Neural cell (in vitro differentiated cells): ENCODE measurements at regions not wholly inside any gene's neighbourhood (a gene's known extent, or its start where the extent isn't known, plus 50 kb on each side); places are given as distances from the start of the nearest gene placed in this dataset.

ENCODE experiments used
- H2AFZ ChIP-seq: fragments of 200-600, 300-800 bp; sonication (generic), shearing (Covaris generic); 2 replicates; pipeline ENCODE4 v1.6.0; 2014; ENCODE audit warnings: low read depth, mild to moderate bottlenecking, antibody characterized with exemption, low read length, moderate library complexity
- H3F3A ChIP-seq: fragments of 200-600 bp; shearing (Covaris generic); 2 replicates; pipeline ENCODE4 v1.6.1; 2016; ENCODE audit warnings: mild to moderate bottlenecking, moderate library complexity, mixed read lengths, antibody characterized with exemption, low read length; ENCODE audit not compliant: insufficient read depth, poor library complexity, severe bottlenecking
- H3K27ac ChIP-seq: fragments of 200-600, 300-800 bp; sonication (generic), shearing (Covaris generic); 2 replicates; pipeline ENCODE4 v1.5.1; 2014; ENCODE audit warnings: mild to moderate bottlenecking, low read length, moderate library complexity
- H3K27me3 ChIP-seq: fragments of 300-800, 200-600 bp; sonication (generic), shearing (Covaris generic); 2 replicates; pipeline ENCODE4 v1.6.0; 2014; ENCODE audit warnings: mild to moderate bottlenecking, low read depth, low read length, moderate library complexity; ENCODE audit not compliant: insufficient read depth
- H3K36me3 ChIP-seq: fragments of 300-800, 200-600 bp; sonication (generic), shearing (Covaris generic); 2 replicates; pipeline ENCODE4 v1.5.1; 2014; ENCODE audit warnings: mild to moderate bottlenecking, antibody characterized with exemption, low read length, moderate library complexity; ENCODE audit not compliant: insufficient read depth
- H3K4me2 ChIP-seq: fragments of 300-800, 200-600 bp; sonication (generic), shearing (Covaris generic); 2 replicates; pipeline ENCODE4 v1.6.0; 2014; ENCODE audit warnings: mild to moderate bottlenecking, low read length
- H3K4me3 ChIP-seq: fragments of 300-800, 200-600 bp; sonication (generic), shearing (Covaris generic); 2 replicates; pipeline ENCODE4 v1.5.1; 2014; ENCODE audit warnings: mild to moderate bottlenecking, low read length, moderate library complexity
- H3K79me2 ChIP-seq: fragments of 200-600 bp; shearing (Covaris generic); replicated peaks from 2 replicates; pipeline ENCODE4 v1.6.0; 2014; ENCODE audit warnings: mild to moderate bottlenecking, low read length, moderate library complexity; ENCODE audit not compliant: insufficient read depth
- H3K9ac ChIP-seq: fragments of 300-800, 200-600 bp; sonication (generic), shearing (Covaris generic); 2 replicates; pipeline ENCODE4 v1.6.1; 2016; ENCODE audit warnings: mild to moderate bottlenecking, low read length, mixed read lengths
- H3K9me2 ChIP-seq: fragments of 200-600 bp; shearing (Covaris generic); 2 replicates; pipeline ENCODE4 v1.6.1; 2016; ENCODE audit warnings: mild to moderate bottlenecking, low read length, mixed read lengths; ENCODE audit not compliant: insufficient read depth
- H3K9me3 ChIP-seq: fragments of 200-600, 300-800 bp; sonication (generic), shearing (Covaris generic); 2 replicates; pipeline ENCODE4 v1.6.1; 2016; ENCODE audit warnings: mild to moderate bottlenecking, mixed run types, low read length, moderate library complexity, mixed read lengths
- H4K20me1 ChIP-seq: fragments of 200-600 bp; shearing (Covaris generic); 2 replicates; pipeline ENCODE4 v1.6.1; 2016; ENCODE audit warnings: mild to moderate bottlenecking, mixed run types; ENCODE audit not compliant: insufficient read depth
- CTCF ChIP-seq: fragments of 450-650 bp; IDR thresholded peaks from 2 replicates; pipeline ENCODE4 v1.5.1; 2014; ENCODE audit warnings: antibody characterized with exemption, mild to moderate bottlenecking, moderate library complexity; ENCODE audit not compliant: poor library complexity, severe bottlenecking
- EP300 ChIP-seq: fragments of 450-650 bp; conservative IDR thresholded peaks from 2 replicates; pipeline ENCODE4 v1.6.1; 2014; ENCODE audit warnings: antibody characterized with exemption, mild to moderate bottlenecking, moderate library complexity; ENCODE audit not compliant: poor library complexity, severe bottlenecking
- EZH2 ChIP-seq: fragments of 200-600, 300-800 bp; shearing (Covaris generic), sonication (generic); IDR thresholded peaks from 2 replicates; pipeline ENCODE4 v1.6.1; 2014; ENCODE audit warnings: antibody characterized with exemption, low read length, borderline replicate concordance, mild to moderate bottlenecking; ENCODE audit not compliant: insufficient read depth, poor library complexity, severe bottlenecking
- MXI1 ChIP-seq: fragments of 450-650 bp; conservative IDR thresholded peaks from 2 replicates; pipeline ENCODE4 v1.6.1; 2014; ENCODE audit warnings: antibody characterized with exemption, mild to moderate bottlenecking; ENCODE audit not compliant: poor library complexity, severe bottlenecking
- POLR2AphosphoS5 ChIP-seq: IDR thresholded peaks from 2 replicates; pipeline ENCODE4 v1.6.1; 2012
- RAD21 ChIP-seq: fragments of 450-650 bp; conservative IDR thresholded peaks from 2 replicates; pipeline ENCODE4 v1.6.1; 2014; ENCODE audit warnings: antibody characterized with exemption, mild to moderate bottlenecking, moderate library complexity
- REST ChIP-seq: IDR thresholded peaks from 2 replicates; pipeline ENCODE4 v1.6.1; 2012; ENCODE audit warnings: borderline replicate concordance
- SMC3 ChIP-seq: fragments of 450-650 bp; conservative IDR thresholded peaks from 2 replicates; pipeline ENCODE4 v1.6.1; 2014; ENCODE audit warnings: antibody characterized with exemption, mild to moderate bottlenecking, moderate library complexity; ENCODE audit not compliant: poor library complexity
- TAF1 ChIP-seq: IDR thresholded peaks from 2 replicates; pipeline ENCODE4 v1.6.1; 2012; ENCODE audit warnings: low read depth

- Histone ChIP-seq H3K36me3 (no peaks in the 10 kb centered on the region), H3K4me2 (no peak overlapping the region), H3K27ac (peak overlapping the region; percentile 11)
These were observed 473.0 kb upstream of the SLC10A2 start for GRCh38 chr13:103539265-103539664.

GRCh38 chr13:103537616-103538015, 471.4 kb upstream of the SLC10A2 start:
- H3K27me3 ChIP-seq, result no peaks in the 10 kb centered on the region
- no peaks in the 10 kb centered on the region for H3K9me3 ChIP-seq
- TF ChIP-seq RAD21 (no peak), EP300 (no peak), TAF1 (no peak), CTCF (no peak), REST (no peak), POLR2AphosphoS5 (no peak), SMC3 (no peak)

More at GRCh38 chr13:103539265-103539664, 473.0 kb upstream of the SLC10A2 start:
- no peaks in the 10 kb centered on the region for H3K9me3 ChIP-seq
- no peaks in the 10 kb centered on the region for H3K9me2 ChIP-seq
- H3K79me2 ChIP-seq, result no peaks in the 10 kb centered on the region
- no peaks in the 10 kb centered on the region for H3K27me3 ChIP-seq
- H3K4me3 ChIP-seq, result no peak overlapping the region
- TF ChIP-seq RAD21 (peak; percentile 52), SMC3 (peak; percentile 37), MXI1 (no peak), TAF1 (no peak), CTCF (peak; percentile 35), REST (no peak), EP300 (peak; percentile 41), EZH2 (no peak), POLR2AphosphoS5 (peak; percentile 53)
- no peak overlapping the region for H3K9ac ChIP-seq
- no peaks in the 10 kb centered on the region for H3F3A ChIP-seq
- H2AFZ ChIP-seq, result no peak overlapping the region
- no peaks in the 10 kb centered on the region for H4K20me1 ChIP-seq

More at GRCh38 chr13:103537616-103538015, 471.4 kb upstream of the SLC10A2 start:
- no peak overlapping the region for H2AFZ ChIP-seq
- H4K20me1 ChIP-seq, result no peaks in the 10 kb centered on the region
- H3K36me3 ChIP-seq, result no peaks in the 10 kb centered on the region
- H3K9ac ChIP-seq, result no peak overlapping the region
- H3F3A ChIP-seq, result no peaks in the 10 kb centered on the region
- no peak overlapping the region for H3K4me2 ChIP-seq
- no peaks in the 10 kb centered on the region for H3K79me2 ChIP-seq
- no peaks in the 10 kb centered on the region for H3K9me2 ChIP-seq
- no peak overlapping the region for H3K27ac ChIP-seq
- no peak overlapping the region for H3K4me3 ChIP-seq
